Smooth muscle cell of the brain vasculature (primary cell): ENCODE measurements at regions not wholly inside any gene's neighbourhood (a gene's known extent, or its start where the extent isn't known, plus 50 kb on each side); places are given as distances from the start of the nearest gene placed in this dataset.

Experiments used
- DNase-seq: peaks from one replicate; pipeline ENCODE4 v3.0.0-alpha.2; 2012; ENCODE audit warnings: low read depth, low spot score

DNA sequence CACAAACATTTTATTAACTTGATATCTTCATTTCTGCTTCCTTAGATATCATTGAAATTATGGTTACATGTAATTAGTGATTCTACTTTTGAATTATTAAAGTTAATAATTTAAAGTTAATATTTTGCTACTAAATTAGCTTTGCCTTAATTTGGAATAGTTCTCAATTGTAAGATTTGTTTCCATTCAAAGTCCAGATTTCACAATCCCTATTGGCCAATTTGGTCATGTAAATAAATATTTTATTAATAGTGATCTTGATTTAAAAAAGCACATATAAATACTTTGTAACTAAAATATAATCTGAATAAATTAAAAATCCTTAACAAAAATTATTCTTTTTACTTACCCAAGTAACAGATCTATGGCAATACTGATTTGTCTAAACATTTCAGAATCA, 1558.6 kb downstream of the NCAM2 start:
- DNase-seq = no peak

DNA sequence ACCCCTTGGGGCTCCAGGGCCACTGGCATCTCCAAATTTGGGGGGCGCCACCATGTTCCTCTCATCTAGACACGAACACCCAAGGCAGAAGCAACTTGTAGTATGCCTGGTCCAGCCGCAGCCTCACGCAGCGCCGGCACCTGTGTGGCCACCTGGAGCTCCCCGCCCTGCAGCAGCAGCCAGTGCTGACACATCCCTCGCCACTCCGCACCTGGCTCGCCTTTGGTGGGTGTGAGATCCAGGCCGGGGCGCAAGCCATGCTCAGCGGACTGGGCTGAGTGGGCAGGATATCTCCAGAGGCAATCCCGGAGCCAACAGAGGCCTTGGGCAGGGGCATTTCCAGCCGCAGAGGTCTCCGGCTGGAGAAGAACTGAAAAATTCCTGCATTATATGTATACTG, 1563.7 kb downstream of the NCAM2 start:
- no peak for DNase-seq

DNA sequence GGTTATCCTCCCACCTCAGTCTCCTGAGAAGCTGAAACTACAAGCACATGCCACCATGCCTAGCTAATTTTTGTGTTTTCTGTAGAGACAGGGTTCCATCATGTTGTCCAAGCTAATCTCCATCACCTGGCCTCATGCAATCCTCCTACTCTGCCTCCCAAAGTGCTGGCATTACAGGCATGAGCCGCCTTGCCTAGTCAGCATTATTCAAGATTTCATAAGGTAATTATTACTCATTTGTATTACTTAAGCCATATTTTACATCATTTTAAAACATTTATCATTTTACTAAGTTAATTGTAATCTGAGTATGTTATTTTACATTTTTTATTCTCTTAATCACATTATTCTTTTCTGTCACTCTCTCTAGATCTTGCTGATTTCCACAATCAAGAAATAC, 1575.6 kb downstream of the NCAM2 start:
- DNase-seq = no peak

DNA sequence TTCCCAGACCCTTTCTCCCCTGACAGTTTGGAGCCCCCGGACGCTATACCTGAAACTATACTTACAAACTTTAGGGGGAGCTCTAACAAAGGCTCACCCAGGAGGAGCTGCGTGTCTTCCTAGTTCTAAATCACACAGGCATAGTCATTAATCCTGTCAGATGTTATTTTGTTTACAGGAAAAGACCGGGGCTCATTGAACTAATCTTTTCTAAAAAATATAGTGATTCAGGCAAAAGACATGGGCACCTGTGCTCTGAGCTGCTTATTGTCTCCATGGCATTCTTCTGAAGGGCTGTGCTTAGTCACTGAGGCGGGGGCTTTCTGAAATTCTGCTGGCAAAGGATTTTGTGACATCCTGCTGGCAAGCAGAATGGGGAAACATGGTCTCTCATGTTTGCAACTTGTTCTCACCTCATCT, 1577.0 kb downstream of the NCAM2 start:
- DNase-seq = no peak

DNA sequence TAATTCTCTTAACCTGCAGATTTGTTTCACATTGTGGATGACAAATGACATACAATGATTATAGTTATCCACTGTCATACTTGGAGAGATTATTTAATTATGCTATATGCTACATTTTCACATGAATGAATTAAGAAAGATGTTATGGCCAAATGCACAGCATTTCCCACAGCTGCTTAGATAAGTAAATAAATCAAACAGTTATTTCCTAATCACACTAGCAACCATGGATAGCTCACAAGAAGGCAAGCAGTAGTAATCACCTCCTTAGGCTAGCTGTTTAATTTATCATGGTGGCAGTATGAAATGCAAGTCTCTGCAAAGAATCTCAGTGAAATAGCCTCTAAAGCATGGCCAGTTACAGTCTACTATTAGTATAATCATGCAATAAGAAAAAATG, 1581.5 kb downstream of the NCAM2 start:
- DNase-seq = no peak

DNA sequence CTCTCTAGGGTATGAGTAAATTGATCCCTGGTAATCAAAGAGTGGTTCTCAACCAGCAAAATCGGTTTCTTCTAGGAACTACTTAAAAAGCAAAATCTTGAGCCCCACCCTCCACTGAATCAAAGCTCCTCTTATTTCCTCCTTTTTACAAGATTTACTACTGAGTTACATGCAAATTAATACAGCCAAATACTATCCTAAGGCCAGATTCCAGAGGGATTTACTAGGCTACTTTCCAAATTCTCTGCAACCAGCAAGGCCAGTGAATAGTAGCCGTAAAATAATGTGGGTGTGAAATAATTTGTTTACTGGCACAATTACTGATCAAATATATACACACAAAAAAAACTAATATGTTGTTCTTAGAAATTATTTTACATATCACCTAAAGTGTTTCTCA, 1583.8 kb downstream of the NCAM2 start:
- DNase-seq = no peak

DNA sequence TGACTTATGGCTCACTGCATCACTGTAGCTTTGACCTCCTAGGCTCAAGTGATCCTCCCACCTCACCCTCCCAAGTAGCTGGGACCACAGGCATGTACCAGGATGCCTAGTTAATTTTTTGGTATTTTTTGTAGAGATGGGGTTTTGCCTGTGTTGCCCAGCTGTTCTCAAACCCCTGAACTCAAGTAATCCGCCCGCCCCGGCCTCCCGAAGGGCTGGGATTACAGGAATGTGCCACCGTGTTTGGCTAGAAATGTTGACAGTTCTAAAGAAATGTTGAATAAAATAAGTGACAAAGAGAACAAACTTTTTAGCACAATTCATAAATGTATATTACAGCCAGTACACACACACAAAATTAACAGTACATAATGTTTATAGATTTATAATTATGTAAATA, 1586.1 kb downstream of the NCAM2 start:
- DNase-seq = no peak

DNA sequence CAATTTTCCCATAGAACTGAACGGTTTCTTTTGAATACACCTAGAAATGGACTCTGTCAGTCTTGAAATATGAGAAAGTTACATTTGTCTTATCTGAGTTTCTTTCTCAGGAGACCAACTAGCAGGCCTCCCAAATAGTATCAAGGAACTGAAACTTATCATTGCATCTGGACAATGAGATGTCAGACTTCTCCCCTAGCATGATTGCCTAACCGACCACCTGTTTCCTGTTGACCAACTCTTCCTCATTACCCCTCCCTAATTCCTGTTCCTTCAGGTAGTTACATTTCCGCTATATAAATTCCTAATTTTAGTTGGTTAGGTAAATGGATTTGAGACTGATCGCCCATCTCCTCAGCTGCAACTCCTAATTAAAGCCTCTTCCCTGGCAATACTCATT, 1587.3 kb downstream of the NCAM2 start:
- no peak for DNase-seq

DNA sequence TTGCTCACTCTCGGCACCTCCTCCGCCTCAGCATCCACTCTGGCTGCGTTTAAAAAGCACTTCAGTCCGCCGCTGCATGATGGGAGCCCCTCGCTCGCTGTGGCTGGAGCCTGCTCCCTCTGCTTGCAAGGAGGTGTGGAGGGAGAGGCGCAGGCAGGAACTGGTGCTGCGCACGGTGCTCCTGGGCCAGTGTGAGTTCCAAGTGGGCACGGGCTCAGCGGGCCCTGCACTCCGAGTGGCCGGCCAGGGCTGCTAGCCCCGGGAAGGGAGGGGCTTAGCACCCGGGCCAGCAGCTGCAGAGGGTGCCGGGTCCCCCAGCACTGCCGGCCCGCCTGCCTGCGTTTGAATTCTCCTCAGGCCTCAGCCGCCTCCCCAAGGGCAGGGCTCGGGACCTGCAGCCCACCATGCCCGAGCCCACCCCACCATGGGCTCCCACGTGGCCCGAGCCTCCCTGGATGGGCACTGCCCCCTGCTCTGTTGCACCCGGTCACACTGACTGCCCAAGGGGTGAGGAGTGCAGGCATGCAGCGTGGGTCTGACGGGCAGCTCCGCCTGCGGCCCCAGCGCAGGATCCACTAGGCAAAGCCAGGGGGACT, 1599.5 kb downstream of the NCAM2 start:
- no peak for DNase-seq

DNA sequence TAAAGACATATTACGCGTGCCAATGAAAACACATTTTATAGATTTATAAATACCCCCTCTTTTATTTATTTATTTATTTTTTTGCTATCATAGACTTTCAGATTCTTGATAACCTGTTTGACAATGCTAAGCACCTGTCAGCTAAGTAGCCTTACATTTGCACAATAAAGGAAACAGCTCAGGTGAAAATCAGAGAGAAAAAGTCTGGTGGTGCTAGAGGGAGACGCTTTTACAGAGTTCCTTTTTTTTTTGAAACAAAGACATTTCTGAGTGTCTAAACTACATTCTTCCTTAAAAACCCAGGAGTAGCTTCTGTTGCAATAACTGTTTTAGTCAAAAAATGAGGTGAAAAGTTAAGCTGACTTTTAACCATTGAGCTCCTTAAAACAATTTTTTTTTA, 1611.6 kb downstream of the NCAM2 start:
- DNase-seq = no peak

DNA sequence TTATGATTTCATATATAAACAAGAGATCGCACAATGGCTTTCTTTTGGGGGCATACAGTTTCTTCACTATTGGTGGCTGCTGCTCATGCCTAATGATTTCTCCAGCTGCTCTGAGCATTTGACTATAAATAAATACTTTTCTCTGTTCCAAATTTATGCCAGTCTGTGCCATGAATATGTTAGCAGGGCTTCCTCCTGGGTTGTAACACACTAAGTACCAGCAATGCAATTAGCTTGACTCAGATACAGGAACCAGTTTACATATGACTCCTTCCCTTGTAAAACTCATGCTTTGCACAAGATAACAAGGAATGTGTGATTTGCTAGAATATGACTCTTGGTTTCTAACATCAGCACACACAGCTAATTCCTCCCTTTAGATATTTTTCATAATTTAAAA, 1629.7 kb downstream of the NCAM2 start:
- no peak for DNase-seq

DNA sequence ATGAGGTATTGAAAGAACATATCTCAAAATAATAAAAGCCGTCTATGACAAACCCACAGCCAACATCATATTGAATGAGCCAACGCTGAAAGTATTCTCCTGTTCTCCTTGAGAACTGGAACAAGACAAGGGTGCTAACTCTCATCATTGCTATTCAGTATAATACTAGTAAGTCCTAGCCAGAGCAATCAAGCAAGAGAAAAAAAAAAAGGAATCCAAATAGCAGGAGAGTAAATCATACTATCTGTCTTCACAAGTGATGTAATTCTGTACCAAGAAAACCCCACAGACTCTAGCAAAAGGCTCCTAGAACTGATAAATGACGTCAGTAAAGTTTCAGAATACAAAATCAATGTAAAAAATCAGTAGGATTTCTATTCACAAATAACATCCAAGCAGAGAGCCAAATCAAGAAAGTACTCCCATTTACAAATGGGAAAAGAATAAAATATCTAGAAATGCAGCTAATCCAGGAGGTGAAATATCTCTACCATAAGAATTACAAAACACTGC, 1632.8 kb downstream of the NCAM2 start:
- DNase-seq = no peak

DNA sequence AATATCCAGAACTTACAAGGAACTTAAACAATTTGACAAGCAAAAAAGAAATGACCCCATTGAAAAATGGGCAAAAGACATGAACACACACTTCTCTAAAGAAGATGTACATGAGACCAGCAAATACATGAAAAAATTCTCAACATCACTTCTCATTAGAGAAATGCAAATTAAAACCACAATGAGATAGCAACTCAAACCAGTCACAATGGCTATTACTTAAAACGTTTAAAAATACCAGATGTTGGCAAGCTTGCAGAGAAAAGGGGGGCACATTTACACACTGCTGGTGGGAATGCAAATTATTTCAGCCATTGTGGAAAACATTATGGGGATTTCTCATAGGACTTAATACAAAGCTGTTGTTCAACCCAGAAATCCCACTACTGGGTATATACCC, 1634.0 kb downstream of the NCAM2 start:
- no peak for DNase-seq

DNA sequence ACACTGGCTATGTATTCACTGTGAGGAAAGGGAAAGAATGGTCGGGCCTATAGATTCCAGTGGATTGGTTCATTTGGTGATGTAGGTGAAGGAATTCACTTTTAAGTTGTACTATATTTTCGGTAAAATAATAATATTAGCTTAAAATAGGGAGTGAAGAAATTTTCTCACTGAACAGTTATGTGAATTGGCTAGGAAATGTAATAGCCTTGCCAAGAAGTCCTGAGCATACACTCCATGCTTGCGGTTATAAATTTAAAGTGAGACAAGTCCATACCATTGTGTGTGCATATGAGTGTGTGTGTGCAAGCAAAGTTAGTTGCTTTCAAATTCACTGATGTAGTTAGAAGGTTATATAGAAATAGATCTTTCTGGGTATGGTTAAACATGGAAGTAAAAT, 1651.0 kb downstream of the NCAM2 start:
- no peak for DNase-seq

DNA sequence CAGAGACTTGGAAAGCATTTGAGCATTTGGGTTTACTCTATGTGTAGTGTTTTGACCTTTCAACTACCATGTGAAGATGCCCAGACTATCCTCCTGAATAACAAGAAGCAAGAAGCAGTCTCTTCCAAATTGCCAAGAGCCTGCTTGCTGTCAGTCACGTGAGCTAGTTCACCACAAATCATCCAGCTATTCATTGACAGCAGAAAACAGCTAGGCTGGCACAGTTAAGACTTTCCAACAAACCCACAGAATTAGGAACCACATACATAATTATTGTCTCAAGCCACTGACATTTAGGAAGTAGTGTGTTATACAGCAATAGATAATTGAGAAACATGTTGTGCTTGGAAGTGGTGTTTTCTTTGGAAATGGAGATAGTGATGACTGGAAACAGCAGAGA, 1652.0 kb downstream of the NCAM2 start:
- no peak for DNase-seq

DNA sequence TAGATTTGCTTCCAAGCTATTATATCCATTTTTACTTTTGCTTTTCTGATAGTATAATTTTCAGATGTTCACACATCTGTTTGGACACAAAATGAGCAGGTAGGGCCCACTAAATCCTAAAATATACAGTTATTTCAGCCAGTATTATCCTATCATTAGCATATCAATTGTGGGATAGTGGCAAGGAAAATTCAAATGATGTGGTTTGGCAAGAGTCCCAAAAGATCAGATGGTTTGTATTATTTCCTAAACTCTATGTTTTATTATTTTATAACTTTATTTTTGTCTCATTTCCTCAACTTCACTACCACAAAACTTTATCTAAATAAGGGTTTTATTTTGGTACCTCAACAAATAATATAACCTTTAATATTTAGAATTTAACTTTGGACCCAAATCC, 1659.6 kb downstream of the NCAM2 start:
- no peak for DNase-seq

DNA sequence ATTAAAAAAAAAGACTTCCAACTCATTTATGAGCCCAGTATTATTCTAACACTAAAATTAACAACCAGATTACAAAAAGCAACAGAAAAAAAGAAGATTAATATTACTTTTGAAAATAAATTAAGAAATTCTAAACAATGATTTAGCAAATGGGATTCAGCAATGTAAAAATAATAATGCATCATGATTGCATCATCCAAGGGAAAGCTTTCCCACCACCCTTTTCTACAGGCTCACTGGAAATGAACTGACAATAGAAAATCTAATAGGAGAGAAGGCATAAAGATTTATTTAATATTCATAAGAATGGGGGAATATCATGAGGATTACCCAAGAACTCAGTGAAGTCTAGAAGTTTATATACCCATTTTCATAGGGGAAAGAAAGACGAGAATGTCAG, 1671.9 kb downstream of the NCAM2 start:
- no peak for DNase-seq

DNA sequence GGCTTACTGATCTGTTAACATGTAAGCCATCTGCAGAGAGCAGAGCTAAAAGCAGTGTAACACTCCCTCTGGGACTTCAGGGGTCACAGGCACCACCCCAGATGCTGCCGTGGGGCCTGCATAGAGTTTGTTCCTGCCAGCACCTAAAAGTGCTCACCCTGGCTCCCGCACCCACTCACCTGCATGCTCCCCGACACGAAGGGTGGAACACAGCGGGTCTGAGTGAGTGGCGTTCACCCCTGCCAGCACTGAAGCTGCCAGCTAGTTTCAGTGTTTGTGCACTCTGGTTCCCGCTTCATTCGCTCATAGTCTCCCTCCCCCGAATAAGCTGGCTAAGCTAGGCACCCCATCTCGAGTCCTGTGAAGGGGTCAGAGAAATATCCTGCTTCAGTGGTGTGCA, 1681.0 kb downstream of the NCAM2 start:
- no peak for DNase-seq

DNA sequence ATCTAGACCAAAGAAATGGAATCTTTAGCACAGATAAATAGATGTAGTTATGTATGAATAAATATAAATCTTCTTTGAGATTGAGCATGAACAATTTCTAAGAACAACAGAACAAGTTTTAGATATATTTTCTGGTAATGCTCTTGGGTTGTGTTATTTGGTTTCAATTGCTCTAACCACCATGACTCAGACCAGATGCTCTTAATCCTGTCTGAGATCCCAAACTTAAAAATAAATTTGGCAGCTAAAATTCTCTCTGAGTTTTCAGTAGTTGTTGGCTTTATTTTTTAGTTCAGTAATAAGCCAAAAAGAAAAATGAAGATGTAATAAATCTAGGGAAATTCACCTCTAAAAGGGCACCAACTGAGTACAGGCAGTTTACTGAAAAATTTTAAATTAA, 1693.4 kb downstream of the NCAM2 start:
- no peak for DNase-seq

DNA sequence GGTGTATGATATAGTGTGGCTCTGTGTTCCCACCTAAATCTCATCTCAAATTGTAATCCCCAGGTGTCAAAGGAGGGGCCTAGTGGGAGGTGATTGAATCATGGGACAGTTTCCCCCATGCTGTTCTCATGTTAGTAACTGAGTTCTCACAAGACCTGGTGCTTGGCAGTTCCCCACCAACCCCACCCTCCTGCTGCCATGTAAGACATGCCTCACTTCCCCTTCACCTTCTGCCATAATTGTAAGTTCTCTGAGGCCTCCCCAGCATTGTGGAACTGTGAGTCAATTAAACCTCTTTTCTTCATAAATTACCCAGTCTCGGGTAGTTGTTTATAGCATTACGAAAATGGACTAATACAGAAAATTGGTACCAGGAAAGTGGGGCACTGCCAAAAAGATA, 1705.3 kb downstream of the NCAM2 start:
- no peak for DNase-seq

DNA sequence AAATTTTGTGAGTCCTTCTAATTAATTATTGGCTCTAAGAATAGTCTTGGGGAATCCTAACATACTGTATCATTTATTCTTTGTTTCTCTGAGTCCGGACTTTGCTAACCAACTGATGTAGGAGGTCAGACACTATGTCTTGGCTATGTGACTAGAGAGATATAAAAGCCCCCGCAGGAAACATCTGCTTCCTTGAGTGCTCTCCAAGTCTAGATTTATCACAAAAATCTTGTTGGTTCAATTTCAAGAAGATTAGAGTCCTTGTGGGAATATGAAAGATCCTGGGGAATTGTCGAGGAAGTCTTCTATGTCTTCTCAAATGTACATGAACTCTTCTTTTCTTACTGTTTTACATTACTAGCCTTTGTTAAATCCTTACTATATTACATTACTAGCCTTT, 1712.5 kb downstream of the NCAM2 start:
- DNase-seq = no peak

DNA sequence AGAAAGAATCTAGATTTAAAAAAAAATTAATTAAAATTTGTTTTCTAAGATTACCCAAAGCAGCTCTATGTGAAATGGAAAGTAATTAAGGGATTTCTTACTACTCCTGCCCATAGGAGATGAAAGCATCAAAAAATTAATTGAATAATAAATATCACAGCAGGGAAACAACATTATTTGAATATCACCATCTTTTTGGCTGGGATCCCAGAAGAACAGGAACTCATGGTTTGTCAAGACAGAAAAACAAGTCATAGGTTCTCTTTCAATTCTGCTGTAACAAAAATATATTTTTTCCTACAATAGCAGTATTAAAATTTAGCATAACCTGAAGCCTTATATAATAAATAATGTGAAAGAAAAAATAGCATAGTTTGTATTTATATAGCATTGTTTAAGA, 1713.4 kb downstream of the NCAM2 start:
- DNase-seq = no peak

DNA sequence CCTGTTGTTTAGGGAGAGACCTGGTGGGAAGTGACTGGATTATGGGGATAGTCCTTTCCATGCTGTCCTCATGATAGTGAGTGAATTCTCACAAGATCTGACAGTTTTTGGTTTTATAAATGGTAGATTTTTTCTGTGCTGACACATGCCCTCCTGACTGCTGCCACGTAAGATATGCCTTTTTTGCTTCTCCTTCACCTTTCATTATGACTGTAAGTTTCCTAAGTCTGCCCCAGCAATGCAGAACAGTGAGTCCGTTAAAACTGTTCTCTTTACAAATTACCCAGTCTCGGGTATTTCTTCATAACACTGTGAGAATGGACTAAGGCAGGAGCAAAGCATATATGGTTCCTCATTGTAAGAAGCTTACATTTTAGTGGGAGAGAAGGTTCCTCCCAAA, 1727.2 kb downstream of the NCAM2 start:
- no peak for DNase-seq

DNA sequence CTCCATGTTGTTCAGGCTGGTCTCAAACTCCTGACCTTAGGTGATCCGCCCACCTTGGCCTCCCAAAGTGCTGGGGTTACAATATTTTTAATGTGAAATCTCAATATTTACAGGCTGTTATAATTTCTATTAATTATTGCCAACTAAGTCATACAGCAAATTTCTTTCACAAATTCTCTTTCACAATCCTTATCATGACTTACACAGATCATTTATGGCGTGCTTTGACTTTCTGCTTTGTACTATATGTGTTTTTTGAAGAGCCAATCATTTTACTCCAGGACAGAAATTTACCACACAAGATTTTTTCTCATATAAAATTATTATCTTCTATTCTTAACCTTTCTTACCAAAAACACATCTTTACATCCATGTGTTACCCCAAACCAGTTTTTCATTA, 1729.9 kb downstream of the NCAM2 start:
- no peak for DNase-seq
